ENCODE measurements at regions not wholly inside any gene's neighbourhood (a gene's known extent, or its start where the extent isn't known, plus 50 kb on each side); places are given as distances from the start of the nearest gene placed in this dataset.

GRCh38 chr2:155021618-155022017, 323.1 kb downstream of the KCNJ3 start:
- no peaks in the 10 kb centered on the region for H3K9me3 Mint-ChIP-seq (ENCODE audit: low read depth)
- H3K27ac Mint-ChIP-seq (ENCODE audit: unreplicated experiment) = no peak overlapping the region
- H3K36me3 Mint-ChIP-seq (ENCODE audit: low read depth) = no peaks in the 10 kb centered on the region
- DNase-seq (ENCODE audit: low spot score) = no peak
- H3K27me3 Mint-ChIP-seq (ENCODE audit: low read depth) = peaks cover 5% of the 10 kb centered on the region
- TF ChIP-seq CTCF (IDR thresholded peaks at IDR 0.05) = no peak
- H3K4me1 Mint-ChIP-seq (ENCODE audit: low read depth) = no peaks in the 10 kb centered on the region
- no peak overlapping the region for H3K4me3 Mint-ChIP-seq (ENCODE audit: unreplicated experiment)

DNA sequence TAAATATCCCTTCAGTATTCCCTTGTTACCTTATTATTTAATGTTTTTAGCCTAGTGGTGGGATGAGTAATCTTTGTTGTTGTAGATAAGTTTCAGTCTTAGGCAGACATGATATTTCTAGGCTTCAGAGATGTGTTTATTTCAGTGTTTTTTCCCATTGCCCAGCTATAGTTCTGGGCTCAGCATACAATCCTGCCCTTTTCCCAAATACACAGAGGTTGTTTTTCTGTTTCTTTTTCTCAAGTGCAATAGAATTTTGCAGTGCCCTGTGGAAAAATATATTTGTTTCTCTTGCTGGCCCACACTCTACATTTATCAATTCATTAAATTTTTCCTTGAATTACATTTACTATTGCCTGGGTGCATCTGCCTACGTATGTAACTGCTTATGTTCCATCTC, 321.8 kb downstream of the KCNJ3 start:
- H3K4me1 Mint-ChIP-seq (ENCODE audit: low read depth) = no peaks in the 10 kb centered on the region
- no peak for TF ChIP-seq CTCF (IDR thresholded peaks at IDR 0.05)
- no peaks in the 10 kb centered on the region for H3K36me3 Mint-ChIP-seq (ENCODE audit: low read depth)
- peaks cover 5% of the 10 kb centered on the region for H3K27me3 Mint-ChIP-seq (ENCODE audit: low read depth)
- H3K9me3 Mint-ChIP-seq (ENCODE audit: low read depth) = no peaks in the 10 kb centered on the region
- H3K27ac Mint-ChIP-seq (ENCODE audit: unreplicated experiment) = no peak overlapping the region
- no peak for DNase-seq (ENCODE audit: low spot score)
- no peak overlapping the region for H3K4me3 Mint-ChIP-seq (ENCODE audit: unreplicated experiment)

- Mint-ChIP-seq H3K27ac (ENCODE audit: unreplicated experiment) (no peak overlapping the region), H3K27me3 (ENCODE audit: low read depth) (peaks cover 3% of the 10 kb centered on the region), H3K9me3 (ENCODE audit: low read depth) (no peaks in the 10 kb centered on the region), H3K4me1 (ENCODE audit: low read depth) (no peaks in the 10 kb centered on the region), H3K36me3 (ENCODE audit: low read depth) (no peaks in the 10 kb centered on the region), H3K4me3 (ENCODE audit: unreplicated experiment) (no peak overlapping the region)
- no peak for TF ChIP-seq CTCF (IDR thresholded peaks at IDR 0.05)
- DNase-seq (ENCODE audit: low spot score) = no peak
Measured at GRCh38 chr2:155010925-155011324, 312.4 kb downstream of the KCNJ3 start.

GRCh38 chr2:154995361-154995760, 296.9 kb downstream of the KCNJ3 start:
- no peak overlapping the region for H3K27ac Mint-ChIP-seq (ENCODE audit: unreplicated experiment)
- H3K4me3 Mint-ChIP-seq (ENCODE audit: unreplicated experiment) = no peak overlapping the region
- TF ChIP-seq CTCF (IDR thresholded peaks at IDR 0.05) = no peak
- no peaks in the 10 kb centered on the region for H3K36me3 Mint-ChIP-seq (ENCODE audit: low read depth)
- H3K27me3 Mint-ChIP-seq (ENCODE audit: low read depth) = no peaks in the 10 kb centered on the region
- no peaks in the 10 kb centered on the region for H3K9me3 Mint-ChIP-seq (ENCODE audit: low read depth)
- no peaks in the 10 kb centered on the region for H3K4me1 Mint-ChIP-seq (ENCODE audit: low read depth)
- DNase-seq (ENCODE audit: low spot score) = no peak

DNA sequence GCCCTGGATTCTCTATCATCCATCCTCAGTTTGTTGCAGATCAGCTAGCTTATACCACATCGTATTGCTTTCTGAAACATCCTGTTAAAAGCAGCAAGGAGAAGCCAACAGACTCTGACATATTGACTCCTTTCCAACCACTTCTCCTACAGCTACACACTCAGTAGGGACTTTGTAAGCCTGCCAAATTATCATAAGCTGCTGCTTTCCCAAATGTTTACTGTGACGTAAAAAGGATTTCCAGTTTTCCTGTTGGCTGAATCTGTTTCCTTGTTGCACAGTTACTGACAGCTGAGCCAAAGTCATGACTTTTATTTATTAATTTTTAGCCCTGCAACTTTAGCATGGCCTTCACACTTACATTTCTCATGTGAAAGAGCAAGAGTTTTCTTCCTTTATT, 294.3 kb downstream of the KCNJ3 start:
- TF ChIP-seq CTCF (IDR thresholded peaks at IDR 0.05) = no peak
- Mint-ChIP-seq H3K4me1 (ENCODE audit: low read depth) (no peaks in the 10 kb centered on the region), H3K4me3 (ENCODE audit: unreplicated experiment) (no peak overlapping the region), H3K9me3 (ENCODE audit: low read depth) (no peaks in the 10 kb centered on the region), H3K27ac (ENCODE audit: unreplicated experiment) (no peak overlapping the region), H3K36me3 (ENCODE audit: low read depth) (no peaks in the 10 kb centered on the region), H3K27me3 (ENCODE audit: low read depth) (no peaks in the 10 kb centered on the region)
- no peak for DNase-seq (ENCODE audit: low spot score)

All from chondrocyte (in vitro differentiated cells).